Stimulated activated naive B cell treated with anti-CD40 and anti-IgM and Interleukin-4, amounts not matched to agents 10 μg/mL and 1 μg/mL and 100 μg/mL, for 72 hours (primary cell): ENCODE measurements at regions not wholly inside any gene's neighbourhood (a gene's known extent, or its start where the extent isn't known, plus 50 kb on each side); places are given as distances from the start of the nearest gene placed in this dataset.

ENCODE experiments used
- ATAC-seq, 2 donors: fragments of 150-1000 bp; cut with Tn5 transposase; replicated peaks; 2 replicates each; pipeline ENCODE4 v1.10.0; 2021; ENCODE audit warnings: moderate library complexity in 1 of 2
- DNase-seq: peaks from one replicate; pipeline ENCODE4 v3.0.0; 2021
- H3K27ac Mint-ChIP-seq: one replicate; pipeline ENCODE4 v1.8.0; 2022; ENCODE audit warnings: mild to moderate bottlenecking, mixed read lengths
- H3K27me3 Mint-ChIP-seq, 2 donors: one replicate each; pipeline ENCODE4 v1.8.0; 2022; ENCODE audit warnings: mixed read lengths in 2 of 2
- H3K36me3 Mint-ChIP-seq, 2 donors: one replicate each; pipeline ENCODE4 v1.8.0; 2022; ENCODE audit warnings: mixed read lengths in 2 of 2, mild to moderate bottlenecking in 1 of 2
- H3K4me1 Mint-ChIP-seq, 2 donors: one replicate each; pipeline ENCODE4 v1.8.0; 2022; ENCODE audit warnings: mixed read lengths in 2 of 2, mild to moderate bottlenecking in 1 of 2
- H3K4me3 Mint-ChIP-seq, 2 donors: one replicate each; pipeline ENCODE4 v1.8.0; 2022; ENCODE audit warnings: mild to moderate bottlenecking in 2 of 2, mixed read lengths in 2 of 2, moderate library complexity in 1 of 2
- H3K9me3 Mint-ChIP-seq, 2 donors: one replicate each; pipeline ENCODE4 v1.8.0; 2022; ENCODE audit warnings: mixed read lengths in 2 of 2, mild to moderate bottlenecking in 1 of 2

DNA sequence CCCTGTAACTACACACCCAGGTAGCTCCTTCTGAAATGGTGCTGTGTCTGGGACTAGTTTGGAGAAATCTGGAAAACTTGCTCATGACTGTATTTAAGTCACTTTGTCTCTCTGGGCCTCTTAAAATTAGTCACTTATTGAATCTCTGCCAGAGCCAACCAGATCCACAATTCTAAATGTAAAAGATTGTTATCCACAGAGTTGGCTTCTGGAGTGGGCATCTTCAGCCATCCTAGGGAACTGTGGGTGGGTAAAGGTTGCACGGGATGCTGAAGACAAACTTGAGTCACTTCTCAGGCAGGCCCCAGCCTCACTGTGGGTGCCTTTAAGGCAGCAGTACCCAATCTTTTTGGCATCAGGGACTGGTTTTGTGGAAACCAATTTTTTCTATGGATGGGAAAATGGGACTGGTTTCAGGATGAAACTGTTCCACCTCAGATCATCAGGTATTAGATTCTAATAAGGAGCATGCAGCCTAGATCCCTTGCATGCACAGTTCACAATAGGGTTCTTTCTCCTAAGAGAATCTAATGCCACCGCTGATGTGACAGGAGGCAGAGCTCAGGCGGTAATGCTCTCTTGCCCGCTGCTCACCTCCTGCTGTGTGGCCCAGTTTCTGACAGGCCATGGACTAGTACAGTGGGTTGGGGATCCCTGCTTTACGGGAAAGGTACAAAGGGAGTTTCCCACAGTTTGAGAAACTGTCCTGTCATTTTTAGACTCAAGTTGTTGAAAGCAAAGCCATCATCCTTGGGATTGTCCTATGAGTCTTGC lies 98.3 kb upstream of the SPRED2 start:
- ATAC-seq (no peak), DNase-seq (no peak)
- Mint-ChIP-seq H3K27ac (no peak overlapping the region), H3K4me3 (no peak overlapping the region), H3K4me1 (peaks cover 4 to 6% of the 10 kb centered on the region in 2 donors), H3K27me3 (peaks cover 19 to 26% of the 10 kb centered on the region in 2 donors), H3K36me3 (no peaks in the 10 kb centered on the region), H3K9me3 (no peaks in the 10 kb centered on the region)

DNA sequence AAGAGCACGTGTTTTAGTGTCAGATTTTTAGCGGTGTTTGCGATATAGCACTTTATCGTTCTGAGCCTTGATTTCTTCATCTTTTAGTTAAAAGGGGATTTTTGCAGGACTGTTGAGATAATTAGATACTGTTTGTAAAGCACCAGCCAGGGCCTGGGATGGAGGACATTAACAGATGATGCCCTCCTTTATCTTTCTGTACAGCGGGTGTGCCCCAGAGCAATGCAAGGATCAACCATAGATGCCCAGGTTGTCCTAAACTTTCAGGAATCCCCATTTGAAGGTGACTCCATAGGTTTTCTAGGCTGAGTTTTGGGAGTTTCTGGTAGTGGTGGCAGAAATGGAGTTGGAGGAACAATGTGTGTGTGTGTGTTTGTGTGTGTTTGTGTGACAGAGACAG lies 97.0 kb upstream of the SPRED2 start:
- Mint-ChIP-seq H3K4me1 (no peaks in the 10 kb centered on the region), H3K27me3 (peaks cover 25 to 35% of the 10 kb centered on the region in 2 donors), H3K9me3 (peaks cover 1 to 6% of the 10 kb centered on the region in 2 donors), H3K4me3 (no peak overlapping the region), H3K27ac (no peak overlapping the region), H3K36me3 (peaks cover 0 to 5% of the 10 kb centered on the region in 2 donors)
- ATAC-seq, result no peak
- no peak for DNase-seq

DNA sequence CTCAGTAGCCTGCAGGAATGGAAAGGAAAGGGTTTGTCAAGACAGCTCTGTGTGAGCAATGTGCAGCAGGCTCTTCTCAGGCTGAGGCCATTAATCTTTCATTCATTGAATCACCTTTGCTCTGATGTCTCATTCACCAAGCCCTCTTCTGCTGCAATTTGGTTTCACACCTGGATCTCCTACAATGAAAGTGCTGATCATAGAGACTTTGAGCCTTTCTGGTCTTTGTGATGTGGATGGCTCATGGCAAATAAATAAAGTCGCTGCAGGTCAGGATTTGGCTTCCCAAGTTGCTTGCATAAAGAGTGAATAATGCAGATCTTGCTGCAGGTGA lies 95.8 kb upstream of the SPRED2 start:
- Mint-ChIP-seq H3K4me1 (no peaks in the 10 kb centered on the region), H3K27ac (no peak overlapping the region), H3K4me3 (no peak overlapping the region), H3K9me3 (peaks cover 1 to 8% of the 10 kb centered on the region in 2 donors), H3K27me3 (peaks cover 25 to 37% of the 10 kb centered on the region in 2 donors), H3K36me3 (peaks cover 0 to 6% of the 10 kb centered on the region in 2 donors)
- DNase-seq (no peak), ATAC-seq (no peak)

DNA sequence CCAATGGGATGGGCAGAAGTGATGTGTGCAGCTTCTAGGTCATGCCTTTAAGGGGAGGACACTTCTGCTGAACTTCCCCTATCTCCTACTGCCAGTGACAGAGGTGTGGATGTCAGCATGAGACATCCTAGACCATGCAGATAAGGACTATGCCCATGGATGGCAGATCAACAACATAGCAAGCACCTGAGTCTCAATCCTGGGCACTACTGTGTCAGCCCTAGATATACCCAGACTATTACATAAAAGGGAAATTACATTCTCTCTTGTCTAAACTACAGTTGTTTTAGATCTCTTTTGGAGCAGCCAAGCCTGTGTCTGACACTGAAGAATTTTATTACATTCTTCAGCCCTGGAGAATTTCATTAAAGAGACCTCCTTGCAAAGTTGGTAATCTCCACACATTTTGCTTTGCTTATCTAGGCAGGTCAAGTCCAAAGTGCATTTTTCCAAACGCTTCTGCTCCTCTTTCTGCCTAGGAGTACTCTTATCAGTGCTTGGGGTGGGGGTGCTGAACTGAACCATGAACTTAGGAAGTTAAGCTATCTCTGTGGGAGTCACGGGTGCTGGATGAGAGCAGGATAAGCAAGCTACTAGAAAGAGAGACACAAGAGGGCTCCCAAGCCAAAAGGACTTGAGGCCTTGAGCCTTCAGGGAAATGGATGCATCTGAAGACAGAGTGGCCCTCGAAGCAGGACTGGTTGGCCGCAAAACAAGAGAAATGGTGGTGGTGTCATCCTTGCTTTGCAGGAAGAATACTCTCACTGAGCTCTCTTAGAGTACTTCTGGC lies 95.2 kb upstream of the SPRED2 start:
- peaks cover 0 to 6% of the 10 kb centered on the region in 2 donors for H3K36me3 Mint-ChIP-seq
- H3K27me3 Mint-ChIP-seq, result peaks cover 26 to 37% of the 10 kb centered on the region in 2 donors
- H3K27ac Mint-ChIP-seq, result no peak overlapping the region
- DNase-seq (no peak), ATAC-seq (peak; percentile 34 to 55)
- H3K9me3 Mint-ChIP-seq, result peaks cover 1 to 8% of the 10 kb centered on the region in 2 donors
- H3K4me1 Mint-ChIP-seq, result no peaks in the 10 kb centered on the region
- H3K4me3 Mint-ChIP-seq, result no peak overlapping the region

DNA sequence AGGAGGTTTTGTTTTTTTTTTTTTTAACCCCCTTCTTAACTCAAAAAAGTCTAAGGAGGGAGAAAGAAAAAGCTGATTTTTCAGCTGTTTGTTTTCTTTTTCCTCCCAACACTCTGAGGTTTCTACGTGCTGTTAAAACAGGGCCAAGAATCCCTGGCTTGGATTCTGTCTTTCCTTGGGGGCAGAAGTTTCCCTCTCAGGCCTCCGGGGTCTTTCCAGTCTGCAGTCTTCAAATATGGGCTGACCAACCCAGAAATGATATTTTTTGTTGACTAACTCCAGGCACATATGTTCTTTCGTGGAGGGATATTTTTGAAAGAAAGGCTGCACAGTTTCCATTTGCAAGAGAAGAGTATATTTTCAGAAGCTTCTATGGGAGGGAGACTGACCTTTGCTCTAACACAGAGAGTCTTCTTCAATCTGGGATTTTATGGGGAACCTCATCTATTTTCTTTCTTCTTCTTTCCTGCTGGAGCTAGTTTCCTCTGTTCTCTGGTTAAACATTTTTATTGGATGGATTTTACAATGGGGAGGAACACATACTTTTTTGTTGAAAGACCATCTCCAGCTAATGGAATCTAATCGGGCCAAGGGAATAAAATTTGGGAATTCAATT lies 93.3 kb upstream of the SPRED2 start:
- Mint-ChIP-seq H3K27ac (no peak overlapping the region), H3K4me1 (no peaks in the 10 kb centered on the region)
- DNase-seq, result no peak

DNA sequence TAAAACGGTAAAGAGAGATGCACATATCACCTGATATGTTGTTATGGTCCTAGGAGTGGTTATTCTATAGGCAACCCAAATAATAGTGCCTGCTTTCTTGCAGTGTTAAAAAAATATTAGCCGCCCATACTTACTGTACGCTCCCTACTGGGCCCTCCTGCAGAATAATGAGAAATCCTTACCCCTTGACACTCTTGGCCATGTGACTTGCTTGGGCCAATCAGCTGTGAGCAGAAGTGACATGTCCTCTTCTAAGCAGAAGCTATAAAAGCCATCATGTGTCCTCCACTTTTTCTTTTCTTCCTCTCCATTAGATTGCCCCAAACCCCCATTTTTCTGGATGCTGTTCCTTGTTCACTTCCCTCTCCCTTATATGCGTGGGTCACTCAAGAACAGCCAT lies 90.5 kb upstream of the SPRED2 start:
- ATAC-seq, result no peak
- H3K27ac Mint-ChIP-seq, result no peak overlapping the region
- H3K4me1 Mint-ChIP-seq, result no peaks in the 10 kb centered on the region
- DNase-seq, result no peak
- peaks cover 18 to 21% of the 10 kb centered on the region in 2 donors for H3K27me3 Mint-ChIP-seq
- H3K9me3 Mint-ChIP-seq, result peaks cover 5 to 15% of the 10 kb centered on the region in 2 donors
- H3K36me3 Mint-ChIP-seq, result peaks cover 0 to 9% of the 10 kb centered on the region in 2 donors
- H3K4me3 Mint-ChIP-seq, result no peak overlapping the region

More for the DNA sequence above, 93.3 kb upstream of the SPRED2 start:
- H3K36me3 Mint-ChIP-seq, result peaks cover 0 to 6% of the 10 kb centered on the region in 2 donors
- H3K9me3 Mint-ChIP-seq, result peaks cover 1 to 8% of the 10 kb centered on the region in 2 donors
- no peak overlapping the region for H3K4me3 Mint-ChIP-seq
- ATAC-seq, result no peak
- peaks cover 23 to 26% of the 10 kb centered on the region in 2 donors for H3K27me3 Mint-ChIP-seq

DNA sequence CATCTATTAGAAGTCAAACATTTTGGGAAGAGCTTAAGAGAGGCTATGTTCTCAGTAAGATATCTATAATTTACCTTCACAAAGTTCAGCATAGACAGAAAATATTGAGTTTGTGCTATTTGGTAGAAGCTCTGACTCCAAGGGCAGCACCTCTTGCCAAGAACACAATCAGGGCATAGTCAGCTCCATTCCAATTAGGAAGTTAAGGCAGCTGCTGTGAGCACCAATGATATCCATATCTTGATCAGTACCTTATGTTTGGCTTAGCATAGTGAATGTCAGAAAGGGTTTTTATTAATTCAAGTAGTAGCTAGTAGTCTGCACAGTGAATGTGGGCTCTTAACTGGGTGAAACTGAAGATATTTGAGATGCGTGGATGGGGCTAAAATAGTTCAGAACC lies 86.4 kb upstream of the SPRED2 start:
- Mint-ChIP-seq H3K36me3 (peaks cover 0 to 3% of the 10 kb centered on the region in 2 donors), H3K27ac (no peak overlapping the region), H3K9me3 (peaks cover 3 to 8% of the 10 kb centered on the region in 2 donors), H3K4me1 (peaks cover 0 to 4% of the 10 kb centered on the region in 2 donors), H3K27me3 (peaks cover 0 to 13% of the 10 kb centered on the region in 2 donors), H3K4me3 (no peak overlapping the region)
- no peak for DNase-seq
- no peak for ATAC-seq

DNA sequence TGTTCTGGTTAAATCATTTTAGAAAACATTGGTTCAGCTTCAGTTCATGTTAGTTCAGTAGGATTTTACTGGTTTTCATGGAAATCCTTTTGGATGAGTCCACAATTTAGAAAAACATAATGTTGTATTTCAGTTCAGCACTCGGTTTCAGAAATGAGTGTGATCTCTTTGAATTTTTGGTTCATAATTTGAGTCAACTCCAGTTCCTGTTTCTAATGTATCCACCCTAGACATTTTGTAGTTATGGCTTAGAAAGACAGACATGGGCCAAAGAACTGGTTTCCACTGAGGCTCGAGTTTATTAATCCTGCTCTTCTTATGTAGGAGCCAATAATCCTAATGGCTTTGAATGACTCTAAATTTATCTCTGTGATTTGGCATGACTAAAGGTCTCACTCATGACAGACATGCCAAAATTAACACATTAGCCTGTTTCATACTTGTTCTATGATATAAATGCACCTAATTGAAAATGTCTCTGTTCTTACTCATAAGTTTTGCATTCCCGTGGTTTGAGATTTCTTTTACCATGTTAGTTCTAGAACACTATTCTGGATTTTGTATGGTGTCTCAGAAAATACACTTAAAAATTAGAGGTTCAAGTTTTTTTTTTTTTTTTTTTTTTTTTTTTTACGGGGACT lies 82.3 kb upstream of the SPRED2 start:
- Mint-ChIP-seq H3K4me1 (peaks cover 0 to 6% of the 10 kb centered on the region in 2 donors), H3K9me3 (peaks cover under 1 to 3% of the 10 kb centered on the region in 2 donors), H3K27me3 (peaks cover 0 to under 1% of the 10 kb centered on the region in 2 donors), H3K4me3 (no peak overlapping the region), H3K36me3 (peaks cover 0 to 3% of the 10 kb centered on the region in 2 donors), H3K27ac (no peak overlapping the region)
- ATAC-seq, result peak in 1 of 2 donors; percentile 59
- DNase-seq, result no peak

DNA sequence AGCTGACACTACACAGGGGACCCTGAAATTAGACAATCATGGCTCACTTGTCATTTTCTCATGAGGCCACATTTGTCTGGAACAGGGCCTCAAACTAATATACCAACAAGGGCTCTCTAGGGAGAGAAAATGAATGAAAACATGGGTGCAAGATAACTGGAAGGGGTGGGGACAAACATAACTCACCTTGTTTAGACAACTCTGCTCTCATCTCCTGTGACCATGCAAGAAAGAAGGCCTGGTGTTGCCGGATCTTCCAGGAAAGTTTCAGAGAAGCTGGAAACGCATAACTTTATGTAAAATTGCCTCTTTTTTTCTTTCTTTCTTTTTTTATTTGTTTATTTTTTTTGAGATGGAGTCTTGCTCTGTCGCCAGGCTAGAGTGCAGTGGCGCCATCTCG lies 80.4 kb upstream of the SPRED2 start:
- peaks cover 0 to 6% of the 10 kb centered on the region in 2 donors for H3K4me1 Mint-ChIP-seq
- H3K27ac Mint-ChIP-seq, result no peak overlapping the region
- H3K9me3 Mint-ChIP-seq, result peaks cover 0 to 4% of the 10 kb centered on the region in 2 donors
- no peak overlapping the region for H3K4me3 Mint-ChIP-seq
- ATAC-seq, result no peak
- peaks cover 0 to 3% of the 10 kb centered on the region in 2 donors for H3K36me3 Mint-ChIP-seq
- H3K27me3 Mint-ChIP-seq, result no peaks in the 10 kb centered on the region
- no peak for DNase-seq

DNA sequence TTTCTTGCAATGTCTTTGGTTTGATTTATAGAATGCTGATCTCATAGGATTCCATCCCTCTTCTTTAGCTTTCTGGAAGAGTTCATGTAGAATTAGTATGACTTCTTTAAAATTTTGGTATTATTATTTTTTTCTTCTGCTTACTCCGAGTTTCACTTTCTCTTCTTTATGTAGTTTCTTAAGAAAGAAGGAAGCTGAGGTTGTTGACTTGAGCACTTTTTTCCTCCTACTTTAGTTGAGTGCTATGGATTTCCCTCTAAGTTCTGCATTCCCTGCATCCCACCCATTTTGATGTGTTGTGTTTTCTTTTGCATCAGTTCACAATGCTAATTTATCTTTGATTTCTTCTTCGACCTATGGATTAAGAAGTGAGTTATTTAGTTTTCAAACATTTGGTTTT lies 78.9 kb upstream of the SPRED2 start:
- Mint-ChIP-seq H3K27ac (no peak overlapping the region), H3K4me1 (peaks cover 0 to 4% of the 10 kb centered on the region in 2 donors), H3K4me3 (no peak overlapping the region), H3K9me3 (peaks cover 0 to 4% of the 10 kb centered on the region in 2 donors), H3K36me3 (peaks cover 0 to 3% of the 10 kb centered on the region in 2 donors), H3K27me3 (no peaks in the 10 kb centered on the region)
- no peak for ATAC-seq
- no peak for DNase-seq

DNA sequence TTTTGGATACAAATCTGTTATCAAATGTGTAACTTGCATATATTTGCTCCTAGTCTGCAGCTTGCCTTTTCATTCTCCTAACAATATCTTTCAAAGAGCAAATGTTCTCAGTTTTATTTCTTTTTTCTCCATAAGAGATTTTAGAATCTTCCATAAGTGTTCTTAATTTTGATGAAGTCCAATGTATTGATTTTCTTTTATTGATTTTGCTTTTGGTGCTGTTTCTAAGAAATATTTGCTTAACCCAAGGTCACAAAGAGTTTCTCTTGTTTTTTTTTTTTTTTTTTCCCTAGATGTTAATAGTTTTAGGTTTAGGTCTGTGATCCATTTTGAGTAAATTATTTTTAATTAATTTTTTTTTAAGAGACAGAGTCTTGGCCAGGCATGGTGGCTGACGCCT lies 75.8 kb upstream of the SPRED2 start:
- Mint-ChIP-seq H3K4me3 (no peak overlapping the region), H3K27ac (no peak overlapping the region), H3K36me3 (peaks cover 0 to 3% of the 10 kb centered on the region in 2 donors), H3K27me3 (peaks cover 0 to 11% of the 10 kb centered on the region in 2 donors), H3K4me1 (peaks cover 0 to 2% of the 10 kb centered on the region in 2 donors), H3K9me3 (peaks cover 0 to 4% of the 10 kb centered on the region in 2 donors)
- DNase-seq (no peak), ATAC-seq (no peak)

DNA sequence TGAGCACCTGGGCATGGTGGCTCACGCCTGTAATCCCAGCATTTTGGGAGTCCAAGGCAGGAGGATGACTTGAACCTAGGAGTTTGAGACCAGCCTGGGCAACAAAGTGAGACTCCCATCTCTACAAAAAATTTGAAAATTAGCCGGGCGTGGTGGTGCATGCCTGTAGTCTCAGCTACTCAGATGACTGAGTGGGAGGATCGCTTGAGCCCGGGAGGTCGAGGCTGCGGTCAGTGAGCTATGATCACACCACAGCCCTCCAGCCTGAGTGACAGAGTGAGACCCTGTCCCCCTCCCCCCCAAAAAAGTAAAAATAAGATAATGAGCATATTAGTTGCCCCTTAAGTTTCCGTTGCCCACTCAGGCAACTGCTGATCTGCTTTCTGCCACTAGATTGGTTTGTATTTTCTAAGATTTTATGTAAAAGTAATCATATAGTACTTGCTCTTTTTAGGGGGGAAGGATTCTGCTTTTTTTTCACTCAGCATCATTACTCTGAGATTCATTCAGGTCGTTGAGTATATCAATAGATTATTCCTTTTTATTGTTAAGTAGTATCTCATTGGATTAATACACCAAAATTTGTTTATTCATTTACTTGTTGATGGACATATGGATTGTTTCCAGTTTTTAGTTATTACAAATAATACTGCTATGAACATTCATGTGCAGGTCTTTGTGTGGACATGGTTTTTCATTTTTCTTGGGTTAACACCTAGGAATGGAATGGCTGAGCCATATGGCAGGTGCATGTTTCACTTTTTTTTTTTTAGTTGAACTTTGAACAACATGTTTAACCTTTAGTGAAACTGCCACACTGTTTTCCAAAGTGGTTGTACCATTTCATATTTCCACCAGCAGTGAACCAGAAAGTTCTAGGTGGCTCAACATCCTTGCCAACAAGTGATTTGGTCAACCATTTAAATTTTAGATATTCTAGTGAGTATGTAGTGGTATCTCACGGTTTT lies 75.0 kb upstream of the SPRED2 start:
- Mint-ChIP-seq H3K27me3 (peaks cover 0 to 11% of the 10 kb centered on the region in 2 donors), H3K36me3 (peaks cover 0 to 3% of the 10 kb centered on the region in 2 donors), H3K4me1 (peaks cover 0 to 2% of the 10 kb centered on the region in 2 donors), H3K4me3 (no peak overlapping the region), H3K9me3 (peaks cover 0 to 4% of the 10 kb centered on the region in 2 donors), H3K27ac (no peak overlapping the region)
- no peak for DNase-seq
- ATAC-seq, result no peak
